Panc1 (cell line): ENCODE measurements at regions not wholly inside any gene's neighbourhood (a gene's known extent, or its start where the extent isn't known, plus 50 kb on each side); places are given as distances from the start of the nearest gene placed in this dataset.
"Not testable (repeated sequence)": the region's sequence is repeated elsewhere in the genome, so short reads cannot be mapped to it uniquely, and the experiment has no call there.

Experiments
- ATAC-seq: fragments of 200-7000 bp; cut with Tn5 transposase; 2 replicates; pipeline ENCODE4 v1.9.1; 2020; ENCODE audit warnings: mild to moderate bottlenecking, moderate library complexity
- BruUV-seq: library from RNA; stranded (reverse); fragments of 400-500 nt; replicated peaks from 2 replicates; lab custom pipeline; 2021; lab: Mats Ljungman, UMichigan
- CTCF ChIA-PET: fragments of 300-600 bp; sonication (Branson Sonifier 250); formaldehyde crosslinking; loops from one replicate; lab custom pipeline; 2022; ENCODE audit warnings: antibody characterized with exemption; lab: Charles Lee
- POLR2A ChIA-PET: fragments of 300-600 bp; sonication (Branson Sonifier 250); formaldehyde crosslinking; loops from one replicate; lab custom pipeline; 2022; ENCODE audit warnings: antibody characterized with exemption; lab: Charles Lee
- DNase-seq: peaks from one replicate; pipeline ENCODE4 v3.0.0-alpha.2; 2010; ENCODE audit warnings: low read depth, low spot score
- H3K27ac ChIP-seq: 2 replicates; pipeline ENCODE4 v1.5.1; 2011; ENCODE audit warnings: mild to moderate bottlenecking, low read length, inconsistent platforms
- H3K27me3 ChIP-seq: fragments of 200-500 bp; sonication (Bioruptor generic); 2 replicates; pipeline ENCODE4 v1.6.0; 2014; ENCODE audit warnings: low read length, inconsistent platforms; ENCODE audit not compliant: control insufficient read depth, insufficient read depth
- H3K36me3 ChIP-seq: fragments of 200-500 bp; sonication (Bioruptor generic); 2 replicates; pipeline ENCODE4 v1.5.1; 2014; ENCODE audit warnings: inconsistent platforms, mild to moderate bottlenecking, low read length, moderate library complexity; ENCODE audit not compliant: control insufficient read depth, insufficient read depth
- H3K4me1 ChIP-seq: 2 replicates; pipeline ENCODE4 v1.5.1; 2011; ENCODE audit warnings: inconsistent platforms, mild to moderate bottlenecking, low read length, moderate library complexity; ENCODE audit not compliant: control insufficient read depth, insufficient read depth
- H3K4me3 ChIP-seq, 2 experiments: 2 replicates each; pipeline ENCODE4 v1.5.1; 2011 to 2012; ENCODE audit warnings: low read depth in 2 of 2, low read length in 2 of 2, mild to moderate bottlenecking in 2 of 2, inconsistent platforms in 1 of 2, moderate library complexity in 1 of 2
- H3K9me3 ChIP-seq: fragments of 200-500 bp; sonication (Bioruptor generic); 2 replicates; pipeline ENCODE4 v1.5.1; 2014; ENCODE audit warnings: low read depth, mild to moderate bottlenecking, inconsistent platforms, low read length, moderate library complexity; ENCODE audit not compliant: control insufficient read depth, insufficient read depth
- CTCF ChIP-seq: fragments of 450-650 bp; IDR thresholded peaks from 2 replicates; pipeline ENCODE4 v1.5.1; 2017; ENCODE audit warnings: mild to moderate bottlenecking
- POLR2AphosphoS5 ChIP-seq: IDR thresholded peaks from 2 replicates; pipeline ENCODE4 v1.6.1; 2012; ENCODE audit warnings: mild to moderate bottlenecking, low read depth, low read length, moderate library complexity
- SIN3A ChIP-seq: IDR thresholded peaks from 2 replicates; pipeline ENCODE4 v1.6.1; 2012; ENCODE audit warnings: low read depth, mild to moderate bottlenecking, low read length, moderate library complexity, borderline replicate concordance; ENCODE audit not compliant: insufficient read depth
- TCF7L2 ChIP-seq: IDR thresholded peaks from 2 replicates; pipeline ENCODE4 v1.6.1; 2011; ENCODE audit warnings: mild to moderate bottlenecking, low read depth, low read length, inconsistent platforms
- in situ Hi-C: cut with HindIII; loops from 2 replicates; pipeline ENCODE4 v1.10.0; 2016; ENCODE audit warnings: low sequenced_read_pairs, low pct_unique_long_range_greater_than_20kb
- intact Hi-C: fragments of 100-400 bp; cut with micrococcal nuclease; formaldehyde crosslinking; loops from one replicate; pipeline ENCODE4 v1.10.0; 2022; ENCODE audit not compliant: unreplicated experiment
- TF ChIP-seq, protein P1 (sequence below), 2 experiments: IDR thresholded peaks; 2 replicates each; pipeline ENCODE4 v1.6.1; 2011 to 2012; ENCODE audit warnings: low read depth in 2 of 2, control low read depth in 1 of 2, low read length in 1 of 2, mild to moderate bottlenecking in 1 of 2, moderate library complexity in 1 of 2; ENCODE audit not compliant: insufficient read depth in 1 of 2

GRCh38 chr7:53237344-53237913 is 202.0 kb downstream of the POM121L12 start:
- TF ChIP-seq POLR2AphosphoS5: no peak
- TF ChIP-seq CTCF: no peak
- no peak for TF ChIP-seq TCF7L2
- TF ChIP-seq, protein P1, sequence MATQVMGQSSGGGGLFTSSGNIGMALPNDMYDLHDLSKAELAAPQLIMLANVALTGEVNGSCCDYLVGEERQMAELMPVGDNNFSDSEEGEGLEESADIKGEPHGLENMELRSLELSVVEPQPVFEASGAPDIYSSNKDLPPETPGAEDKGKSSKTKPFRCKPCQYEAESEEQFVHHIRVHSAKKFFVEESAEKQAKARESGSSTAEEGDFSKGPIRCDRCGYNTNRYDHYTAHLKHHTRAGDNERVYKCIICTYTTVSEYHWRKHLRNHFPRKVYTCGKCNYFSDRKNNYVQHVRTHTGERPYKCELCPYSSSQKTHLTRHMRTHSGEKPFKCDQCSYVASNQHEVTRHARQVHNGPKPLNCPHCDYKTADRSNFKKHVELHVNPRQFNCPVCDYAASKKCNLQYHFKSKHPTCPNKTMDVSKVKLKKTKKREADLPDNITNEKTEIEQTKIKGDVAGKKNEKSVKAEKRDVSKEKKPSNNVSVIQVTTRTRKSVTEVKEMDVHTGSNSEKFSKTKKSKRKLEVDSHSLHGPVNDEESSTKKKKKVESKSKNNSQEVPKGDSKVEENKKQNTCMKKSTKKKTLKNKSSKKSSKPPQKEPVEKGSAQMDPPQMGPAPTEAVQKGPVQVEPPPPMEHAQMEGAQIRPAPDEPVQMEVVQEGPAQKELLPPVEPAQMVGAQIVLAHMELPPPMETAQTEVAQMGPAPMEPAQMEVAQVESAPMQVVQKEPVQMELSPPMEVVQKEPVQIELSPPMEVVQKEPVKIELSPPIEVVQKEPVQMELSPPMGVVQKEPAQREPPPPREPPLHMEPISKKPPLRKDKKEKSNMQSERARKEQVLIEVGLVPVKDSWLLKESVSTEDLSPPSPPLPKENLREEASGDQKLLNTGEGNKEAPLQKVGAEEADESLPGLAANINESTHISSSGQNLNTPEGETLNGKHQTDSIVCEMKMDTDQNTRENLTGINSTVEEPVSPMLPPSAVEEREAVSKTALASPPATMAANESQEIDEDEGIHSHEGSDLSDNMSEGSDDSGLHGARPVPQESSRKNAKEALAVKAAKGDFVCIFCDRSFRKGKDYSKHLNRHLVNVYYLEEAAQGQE (IDR thresholded peaks at IDR 0.05; ENCODE audit: insufficient read depth in 1 of 2, low read depth in 2 of 2, low read length in 1 of 2): no peak
- no peak for TF ChIP-seq SIN3A
- no peak for ATAC-seq

DNA sequence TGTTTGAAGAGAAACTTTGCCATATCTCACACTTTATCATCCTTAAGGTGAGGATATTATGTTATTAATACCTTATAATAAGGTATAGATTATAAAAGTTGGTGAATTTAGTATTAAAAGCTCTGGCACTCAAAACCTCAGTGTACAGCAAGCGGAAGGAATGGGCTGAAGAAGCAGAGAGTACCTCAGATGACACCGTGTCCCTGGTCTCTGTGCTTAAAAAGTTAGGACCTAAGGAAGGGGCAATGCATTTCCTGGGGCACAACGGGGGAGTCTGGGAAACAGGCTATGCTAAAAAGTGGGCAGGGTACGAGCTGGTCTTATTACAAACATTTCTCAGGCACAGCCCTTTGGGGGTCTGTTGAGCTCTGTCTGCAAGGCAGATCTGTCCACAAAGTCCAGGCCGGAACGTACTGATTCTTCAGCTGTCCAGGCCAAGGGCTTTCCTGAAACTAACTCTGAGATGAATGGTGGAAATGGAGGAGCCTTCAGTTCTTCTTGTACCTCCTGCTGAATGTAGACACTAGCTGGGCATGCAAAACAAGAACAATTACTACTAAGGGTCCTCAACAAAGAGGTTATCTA is 202.7 kb downstream of the POM121L12 start:
- DNase-seq: no peak
- in situ Hi-C loops (no loop called here), intact Hi-C loops (no loop called here)
- no peak overlapping the region for H3K27ac ChIP-seq
- ChIA-PET CTCF (no interaction called here), POLR2A (no interaction called here)
- H3K4me1 ChIP-seq: no peaks in the 10 kb centered on the region
- H3K4me3 ChIP-seq: no peak overlapping the region
- H3K27me3 ChIP-seq: no peaks in the 10 kb centered on the region
- TF ChIP-seq, protein P1 (IDR thresholded peaks at IDR 0.05; ENCODE audit: insufficient read depth in 1 of 2, low read depth in 2 of 2, low read length in 1 of 2): no peak
- TF ChIP-seq POLR2AphosphoS5 (no peak), SIN3A (no peak), CTCF (no peak), TCF7L2 (no peak)
- BruUV-seq: no TSS peak
- ATAC-seq: no peak
- H3K36me3 ChIP-seq: no peaks in the 10 kb centered on the region
- H3K9me3 ChIP-seq: no peaks in the 10 kb centered on the region

More at GRCh38 chr7:53237344-53237913, 202.0 kb downstream of the POM121L12 start:
- H3K36me3 ChIP-seq: no peaks in the 10 kb centered on the region
- CTCF ChIA-PET: no interaction called here
- POLR2A ChIA-PET: no interaction called here
- H3K9me3 ChIP-seq: no peaks in the 10 kb centered on the region; the same call in 1 of the 2 replicates
- no peaks in the 10 kb centered on the region for H3K27me3 ChIP-seq
- no peaks in the 10 kb centered on the region for H3K4me1 ChIP-seq
- H3K4me3 ChIP-seq: no peak overlapping the region
- BruUV-seq: no TSS peak
- intact Hi-C loops (no loop called here), in situ Hi-C loops (no loop called here)
- no peak overlapping the region for H3K27ac ChIP-seq
- no peak for DNase-seq

DNA sequence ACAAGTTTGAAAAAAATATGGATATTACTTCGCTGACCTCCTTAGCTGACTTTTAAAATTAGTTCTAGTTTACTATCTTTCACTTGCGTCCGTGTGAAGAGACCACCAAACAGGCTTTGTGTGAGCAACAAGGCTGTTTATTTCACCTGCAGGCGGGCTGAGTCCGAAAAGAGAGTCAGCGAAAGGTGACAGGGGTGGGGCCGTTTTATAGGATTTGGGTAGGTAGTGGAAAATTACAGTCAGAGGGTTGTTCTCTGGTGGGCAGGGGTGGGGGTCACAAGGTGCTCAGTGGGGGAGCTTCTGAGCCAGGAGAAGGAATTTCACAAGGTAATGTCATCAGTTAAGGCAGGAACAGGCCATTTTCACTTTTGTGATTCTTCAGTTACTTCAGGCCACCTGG is 203.7 kb downstream of the POM121L12 start:
- H3K36me3 ChIP-seq, intact Hi-C loops, H3K4me1 ChIP-seq, H3K27ac ChIP-seq, CTCF ChIA-PET, in situ Hi-C loops, POLR2A ChIA-PET, H3K27me3 ChIP-seq, H3K4me3 ChIP-seq, BruUV-seq, ATAC-seq, DNase-seq, H3K9me3 ChIP-seq: not testable (repeated sequence)
